Nephron (organoid): ENCODE measurements at regions not wholly inside any gene's neighbourhood (a gene's known extent, or its start where the extent isn't known, plus 50 kb on each side); places are given as distances from the start of the nearest gene placed in this dataset.
"Not testable (repeated sequence)": the region's sequence is repeated elsewhere in the genome, so short reads cannot be mapped to it uniquely, and the experiment has no call there.

Experiments used
- H3K27ac Mint-ChIP-seq, 3 experiments: 2 replicates each; pipeline ENCODE4 v1.8.0; 2020; ENCODE audit warnings: mixed read lengths in 3 of 3, mild to moderate bottlenecking in 2 of 3, moderate library complexity in 1 of 3
- H3K27me3 Mint-ChIP-seq: 2 replicates; pipeline ENCODE4 v1.8.0; 2021; ENCODE audit warnings: low read depth, mild to moderate bottlenecking, moderate library complexity, mixed read lengths
- H3K36me3 Mint-ChIP-seq: 2 replicates; pipeline ENCODE4 v1.8.0; 2020; ENCODE audit warnings: low read depth, mixed read lengths
- H3K4me1 Mint-ChIP-seq: 2 replicates; pipeline ENCODE4 v1.8.0; 2020; ENCODE audit warnings: mixed read lengths
- H3K4me3 Mint-ChIP-seq, 3 experiments: 2 replicates each; pipeline ENCODE4 v1.8.0; 2020; ENCODE audit warnings: mild to moderate bottlenecking in 3 of 3, mixed read lengths in 3 of 3, moderate library complexity in 2 of 3
- H3K9me3 Mint-ChIP-seq: 2 replicates; pipeline ENCODE4 v1.8.0; 2020; ENCODE audit warnings: mixed read lengths
- TF ChIP-seq, protein P1 (sequence below), 3 experiments: fragments of 200-600 bp; sonication (generic); IDR thresholded peaks; one replicate each; pipeline ENCODE4 v1.5.0; 2021; ENCODE audit warnings: antibody characterized with exemption in 3 of 3; ENCODE audit not compliant: unreplicated experiment in 3 of 3

DNA sequence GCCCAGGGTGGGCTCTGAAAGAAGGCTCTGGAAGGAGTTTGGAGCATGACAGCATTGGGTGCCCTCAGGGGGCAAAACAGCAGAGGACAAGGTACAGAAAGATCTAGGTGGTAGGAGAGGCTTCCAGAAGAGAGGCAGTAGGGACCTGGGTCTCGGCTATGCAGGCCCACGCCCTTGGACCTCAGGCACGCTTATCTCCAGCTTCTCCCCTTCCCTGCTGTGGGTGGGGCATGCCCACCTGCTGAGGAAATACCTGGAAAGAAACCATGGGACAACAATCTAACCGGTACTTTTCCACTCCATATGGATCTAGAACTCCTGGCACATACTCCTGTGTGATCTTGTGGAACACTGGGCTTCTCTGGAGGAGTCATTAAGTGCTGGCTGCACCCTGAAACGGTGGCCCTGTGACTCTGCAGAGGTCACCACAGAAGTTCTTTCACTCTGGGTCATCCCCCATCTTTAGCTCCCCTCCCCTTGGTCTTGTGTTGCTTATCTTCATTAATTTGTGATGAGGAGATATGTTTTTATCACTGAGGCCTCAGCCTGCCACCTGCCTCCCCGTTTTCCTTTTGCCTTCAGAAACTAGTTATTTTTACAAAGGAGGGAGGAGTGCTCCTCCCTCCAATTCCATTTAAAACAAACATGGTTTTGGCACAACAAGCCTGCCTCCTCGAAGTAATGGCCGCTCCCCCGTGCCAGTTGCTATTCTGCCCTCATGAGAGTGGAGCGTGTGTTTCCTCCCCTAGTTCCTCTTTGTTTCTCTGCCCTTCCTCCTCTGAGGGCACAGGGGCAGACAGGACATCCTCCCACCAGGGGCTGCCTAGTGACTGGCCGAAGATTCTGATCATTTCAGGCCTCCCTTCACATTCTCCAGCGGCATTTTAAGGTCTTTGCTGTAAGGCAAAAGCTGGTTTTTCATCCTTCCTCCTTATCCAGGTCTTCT lies 78.0 kb upstream of the ATP5PO start:
- Mint-ChIP-seq H3K36me3 (peaks cover 4% of the 10 kb centered on the region), H3K27me3 (peaks cover 6% of the 10 kb centered on the region), H3K4me3 (peak overlapping the region in 1 of 3 experiments; percentile 22), H3K9me3 (peaks cover 15% of the 10 kb centered on the region), H3K27ac (peak overlapping the region in 2 of 3 experiments; percentile 68 to 72), H3K4me1 (peaks cover 10% of the 10 kb centered on the region)
- TF ChIP-seq, protein P1, sequence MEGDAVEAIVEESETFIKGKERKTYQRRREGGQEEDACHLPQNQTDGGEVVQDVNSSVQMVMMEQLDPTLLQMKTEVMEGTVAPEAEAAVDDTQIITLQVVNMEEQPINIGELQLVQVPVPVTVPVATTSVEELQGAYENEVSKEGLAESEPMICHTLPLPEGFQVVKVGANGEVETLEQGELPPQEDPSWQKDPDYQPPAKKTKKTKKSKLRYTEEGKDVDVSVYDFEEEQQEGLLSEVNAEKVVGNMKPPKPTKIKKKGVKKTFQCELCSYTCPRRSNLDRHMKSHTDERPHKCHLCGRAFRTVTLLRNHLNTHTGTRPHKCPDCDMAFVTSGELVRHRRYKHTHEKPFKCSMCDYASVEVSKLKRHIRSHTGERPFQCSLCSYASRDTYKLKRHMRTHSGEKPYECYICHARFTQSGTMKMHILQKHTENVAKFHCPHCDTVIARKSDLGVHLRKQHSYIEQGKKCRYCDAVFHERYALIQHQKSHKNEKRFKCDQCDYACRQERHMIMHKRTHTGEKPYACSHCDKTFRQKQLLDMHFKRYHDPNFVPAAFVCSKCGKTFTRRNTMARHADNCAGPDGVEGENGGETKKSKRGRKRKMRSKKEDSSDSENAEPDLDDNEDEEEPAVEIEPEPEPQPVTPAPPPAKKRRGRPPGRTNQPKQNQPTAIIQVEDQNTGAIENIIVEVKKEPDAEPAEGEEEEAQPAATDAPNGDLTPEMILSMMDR (IDR thresholded peaks at IDR 0.05; ENCODE audit: unreplicated experiment in 3 of 3) = no peak

DNA sequence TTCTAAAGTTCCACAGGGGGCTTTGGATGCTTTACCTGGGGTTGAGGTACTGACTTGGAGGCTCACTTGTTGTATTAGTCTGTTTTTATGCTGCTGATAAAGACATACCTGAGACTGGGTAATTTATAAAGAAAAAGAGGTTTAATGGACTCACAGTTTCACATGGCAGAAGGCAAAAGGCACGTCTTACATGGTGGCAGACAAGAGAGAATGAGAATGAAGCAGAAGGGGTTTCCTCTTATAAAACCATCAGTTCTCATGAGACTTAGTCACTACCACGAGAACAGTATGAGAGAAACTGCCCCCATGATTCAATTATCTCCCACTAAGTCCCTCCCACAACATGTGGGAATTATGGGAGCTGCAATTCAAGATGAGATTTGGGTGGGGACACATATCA lies 76.8 kb upstream of the ATP5PO start:
- H3K36me3 Mint-ChIP-seq, H3K27me3 Mint-ChIP-seq, H3K27ac Mint-ChIP-seq, H3K4me3 Mint-ChIP-seq: not testable (repeated sequence)
- H3K4me1 Mint-ChIP-seq = peaks cover 10% of the 10 kb centered on the region
- peaks cover 15% of the 10 kb centered on the region for H3K9me3 Mint-ChIP-seq

DNA sequence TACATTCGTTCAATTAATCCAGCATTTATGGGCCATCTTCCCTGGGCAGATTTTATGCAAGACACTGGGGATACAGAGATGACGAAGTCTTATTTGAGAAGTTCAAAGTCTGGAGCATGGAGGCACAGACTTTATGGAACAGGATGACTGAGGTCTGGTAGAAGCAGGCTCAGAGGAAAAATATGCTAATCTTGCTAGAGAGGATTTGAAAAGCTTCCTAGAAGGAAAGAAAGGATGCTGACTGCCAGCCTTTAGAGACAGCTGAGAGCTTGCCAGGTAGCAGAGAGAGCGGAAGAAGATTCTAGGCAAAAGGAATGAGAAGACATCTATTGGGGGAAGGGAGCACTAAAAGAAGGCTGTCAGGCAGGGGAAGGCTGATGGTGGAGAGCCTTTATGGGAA lies 75.5 kb upstream of the ATP5PO start:
- peaks cover 10% of the 10 kb centered on the region for H3K4me1 Mint-ChIP-seq
- H3K4me3 Mint-ChIP-seq = no peak overlapping the region
- H3K9me3 Mint-ChIP-seq = peaks cover 6% of the 10 kb centered on the region
- TF ChIP-seq, protein P1 (IDR thresholded peaks at IDR 0.05; ENCODE audit: unreplicated experiment in 3 of 3) = no peak
- H3K36me3 Mint-ChIP-seq = no peaks in the 10 kb centered on the region
- H3K27ac Mint-ChIP-seq = peak overlapping the region in 1 of 3 experiments; percentile 9
- peaks cover 13% of the 10 kb centered on the region for H3K27me3 Mint-ChIP-seq

DNA sequence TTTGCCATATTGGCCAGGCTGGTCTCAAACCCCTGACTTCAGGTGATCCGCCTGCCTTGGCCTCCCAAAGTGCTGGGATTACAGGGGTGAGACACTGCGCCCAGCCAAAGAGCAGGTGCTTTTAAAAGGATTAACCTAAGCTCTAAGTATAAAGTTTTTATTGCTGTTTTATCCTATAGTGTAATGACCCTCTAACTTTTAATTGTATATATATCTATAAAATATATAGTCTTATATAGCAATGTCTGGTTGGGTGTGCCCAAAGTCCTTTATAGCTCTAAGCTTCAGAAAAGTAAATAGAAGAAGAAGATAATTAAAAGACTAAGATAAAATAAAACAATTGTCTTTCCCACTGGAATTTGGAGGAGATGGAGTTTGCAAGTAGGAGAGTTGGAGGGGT lies 73.8 kb upstream of the ATP5PO start:
- Mint-ChIP-seq H3K9me3 (peaks cover 6% of the 10 kb centered on the region), H3K36me3 (no peaks in the 10 kb centered on the region), H3K27me3 (peaks cover 13% of the 10 kb centered on the region), H3K4me3 (no peak overlapping the region), H3K27ac (no peak overlapping the region), H3K4me1 (peaks cover 22% of the 10 kb centered on the region)
- TF ChIP-seq, protein P1 (IDR thresholded peaks at IDR 0.05; ENCODE audit: unreplicated experiment in 3 of 3) = no peak

DNA sequence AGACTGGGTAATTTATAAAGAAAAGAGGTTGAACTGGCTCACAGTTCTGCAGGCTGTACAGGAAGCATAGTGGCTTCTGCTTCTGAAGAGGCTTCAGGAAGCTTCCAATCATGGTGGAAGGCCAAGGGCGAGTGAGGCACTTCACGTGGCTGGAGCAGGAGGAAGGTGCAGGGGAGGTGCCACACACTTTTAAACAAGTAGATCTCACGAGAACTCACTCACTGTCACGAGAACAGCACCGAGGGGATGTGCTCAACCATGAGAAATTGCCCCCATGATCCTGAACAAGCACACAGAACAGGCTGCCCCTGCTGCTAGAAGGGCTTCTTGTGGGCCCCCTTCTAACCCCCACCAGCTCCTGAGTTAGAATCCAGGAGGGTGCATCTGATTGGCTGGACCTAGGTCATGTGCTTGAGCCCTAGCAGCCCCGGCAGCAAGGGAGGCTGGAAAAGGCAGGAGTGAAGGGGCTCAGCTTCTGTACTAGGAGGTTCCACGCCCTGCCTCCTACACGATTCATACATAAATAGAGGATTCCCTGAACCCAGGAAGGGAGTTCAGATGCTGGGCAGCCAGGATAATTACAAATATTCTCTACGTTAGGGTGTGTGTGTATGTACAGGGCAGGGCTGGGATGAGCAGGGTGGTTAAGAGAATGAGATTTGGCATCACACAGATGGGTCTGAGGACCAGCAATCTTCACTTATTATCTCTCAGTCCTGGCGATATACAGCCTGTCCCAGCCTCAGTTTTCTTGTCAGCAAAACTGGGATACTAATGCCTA lies 72.8 kb upstream of the ATP5PO start:
- Mint-ChIP-seq H3K4me3 (no peak overlapping the region), H3K9me3 (no peaks in the 10 kb centered on the region), H3K27me3 (peaks cover 13% of the 10 kb centered on the region), H3K4me1 (peaks cover 20% of the 10 kb centered on the region), H3K27ac (no peak overlapping the region), H3K36me3 (no peaks in the 10 kb centered on the region)
- TF ChIP-seq, protein P1 (IDR thresholded peaks at IDR 0.05; ENCODE audit: unreplicated experiment in 3 of 3) = no peak

DNA sequence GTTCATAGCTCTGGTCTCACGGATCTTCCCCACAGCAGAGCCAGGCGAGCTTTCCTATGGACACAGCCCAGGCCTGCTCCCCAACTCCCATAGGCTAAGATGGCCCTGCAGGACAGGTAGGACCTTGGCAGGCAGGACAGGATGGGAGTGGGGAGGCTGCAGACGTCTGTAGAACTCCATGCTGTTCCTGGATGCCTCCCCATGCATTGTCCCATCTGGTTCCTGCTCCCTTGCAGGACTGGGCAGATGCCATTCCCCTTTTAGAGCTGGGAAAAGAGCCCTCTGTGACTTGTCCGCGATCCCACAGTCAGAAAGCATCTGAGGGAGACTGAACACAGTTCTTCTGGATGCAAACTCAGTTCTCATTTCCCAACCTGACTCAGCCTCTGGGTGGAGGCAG lies 71.9 kb upstream of the ATP5PO start:
- no peak overlapping the region for H3K4me3 Mint-ChIP-seq
- TF ChIP-seq, protein P1 (IDR thresholded peaks at IDR 0.05; ENCODE audit: unreplicated experiment in 3 of 3) = no peak
- H3K27ac Mint-ChIP-seq = peak overlapping the region in 1 of 3 experiments; percentile 4
- H3K36me3 Mint-ChIP-seq = no peaks in the 10 kb centered on the region
- no peaks in the 10 kb centered on the region for H3K9me3 Mint-ChIP-seq
- peaks cover 13% of the 10 kb centered on the region for H3K27me3 Mint-ChIP-seq
- H3K4me1 Mint-ChIP-seq = peaks cover 24% of the 10 kb centered on the region
